Adrenal gland (tissue), 9 donors: ENCODE measurements at regions not wholly inside any gene's neighbourhood (a gene's known extent, or its start where the extent isn't known, plus 50 kb on each side); places are given as distances from the start of the nearest gene placed in this dataset.

Experiments used
- DNase-seq, 7 donors: peaks; one replicate each; pipeline ENCODE4 v3.0.0-alpha.2; 2019 to 2020
- H3K27ac ChIP-seq, 5 donors: fragments of 200-600 bp; sonication (generic) in 4 of 5; 1 replicate in 3 of 5; 2 replicates in 2 of 5; pipeline versions ENCODE4 v1.5.1 to v1.8.0; 2016 to 2020; ENCODE audit warnings: mild to moderate bottlenecking in 1 of 5
- H3K27me3 ChIP-seq: fragments of 200-600 bp; 2 replicates; pipeline ENCODE4 v1.8.0; 2021
- H3K36me3 ChIP-seq, 2 donors: fragments of 200-600 bp; replicated peaks in 1 of 2; 1 replicate in 1 of 2; 2 replicates in 1 of 2; pipeline versions ENCODE4 v1.5.1 to v1.8.0; 2018 to 2022
- H3K4me1 ChIP-seq, 2 donors: fragments of 200-600 bp; replicated peaks in 1 of 2; 1 replicate in 1 of 2; 2 replicates in 1 of 2; pipeline versions ENCODE4 v1.5.1 to v1.8.0; 2018 to 2021
- H3K4me3 ChIP-seq, 4 donors: fragments of 200-600 bp; sonication (generic) in 3 of 4; one replicate each; pipeline ENCODE4 v1.5.1; 2016 to 2018
- H3K9me3 ChIP-seq, 3 donors: fragments of 200-600 bp; sonication (generic) in 1 of 3; replicated peaks in 1 of 3; 1 replicate in 2 of 3; 2 replicates in 1 of 3; pipeline versions ENCODE4 v1.5.1 to v1.8.0; 2016 to 2021
- POLR2A ChIP-seq, 2 donors: fragments of 450-650 bp; IDR thresholded peaks; one replicate each; pipeline ENCODE4 v1.6.1; 2017; ENCODE audit warnings: antibody characterized with exemption in 2 of 2, mild to moderate bottlenecking in 2 of 2, moderate library complexity in 1 of 2
- WGBS, 4 donors: extraction: QIAGEN DNeasy Blood & Tissue Kit in 2 of 4; methylation state at CpG; one replicate each; pipeline versions ENCODE4 v1.1.5 to v1.1.7; 2013 to 2017; 5-methylcytosine and 5-hydroxymethylcytosine counted together
- intact Hi-C, 2 donors: fragments of 100-400 bp; cut with DNase I; formaldehyde crosslinking; loops; one replicate each; pipeline versions ENCODE4 v1.14.1 to v1.15.0; 2022 to 2023
- TF ChIP-seq, protein P1 (sequence below), 6 experiments: fragments of 450-650 bp in 4 of 6; fragments of 200-600 bp in 2 of 6; sonication (generic) in 1 of 6; IDR thresholded peaks; 1 replicate in 5 of 6; 2 replicates in 1 of 6; pipeline versions ENCODE4 v1.5.1 to v1.8.0; 2016 to 2021; ENCODE audit warnings: antibody characterized with exemption in 6 of 6, mild to moderate bottlenecking in 2 of 6, moderate library complexity in 1 of 6
- donor health status: healthy with polysubstance abuse.
- donor health status: Bipolar disorder and iron deficiency.
- donor health status: DM: yes; HTN: yes; CAD: no.
- donor health status: DM: no; HTN: no; CAD: no.
- donor health status: DM: no; HTN: no; CAD: no.

DNA sequence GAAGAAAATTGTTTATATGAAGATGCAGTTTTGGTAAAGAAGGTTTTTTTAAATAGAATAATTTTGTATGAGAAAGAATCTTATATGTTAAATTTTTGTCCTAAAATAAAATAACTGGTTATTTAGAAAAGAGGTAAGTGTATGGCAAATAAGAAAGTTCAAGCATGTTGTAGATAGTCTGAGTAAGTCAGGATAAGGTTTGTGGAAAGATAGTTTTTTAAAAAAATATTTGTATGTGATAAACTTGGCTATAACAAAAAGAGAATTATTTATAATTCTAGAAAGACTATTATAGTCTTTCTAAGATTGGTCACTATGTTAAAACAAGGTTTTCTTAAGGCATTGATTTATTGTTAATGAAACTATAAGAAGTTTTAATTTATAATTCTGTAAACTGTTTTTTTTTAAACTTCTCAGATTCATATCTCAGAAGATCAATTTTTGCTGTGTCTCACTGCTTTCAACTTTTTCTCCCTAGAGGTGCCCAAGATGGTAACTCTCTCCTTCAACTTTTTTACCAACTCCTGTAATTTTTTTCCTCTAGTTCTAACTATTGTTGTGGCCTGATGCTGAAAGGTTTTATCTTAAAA is 698.6 kb downstream of the CCSER2 start:
- intact Hi-C loops = no loop called here
- no peaks in the 10 kb centered on the region for H3K4me1 ChIP-seq
- TF ChIP-seq, protein P1, sequence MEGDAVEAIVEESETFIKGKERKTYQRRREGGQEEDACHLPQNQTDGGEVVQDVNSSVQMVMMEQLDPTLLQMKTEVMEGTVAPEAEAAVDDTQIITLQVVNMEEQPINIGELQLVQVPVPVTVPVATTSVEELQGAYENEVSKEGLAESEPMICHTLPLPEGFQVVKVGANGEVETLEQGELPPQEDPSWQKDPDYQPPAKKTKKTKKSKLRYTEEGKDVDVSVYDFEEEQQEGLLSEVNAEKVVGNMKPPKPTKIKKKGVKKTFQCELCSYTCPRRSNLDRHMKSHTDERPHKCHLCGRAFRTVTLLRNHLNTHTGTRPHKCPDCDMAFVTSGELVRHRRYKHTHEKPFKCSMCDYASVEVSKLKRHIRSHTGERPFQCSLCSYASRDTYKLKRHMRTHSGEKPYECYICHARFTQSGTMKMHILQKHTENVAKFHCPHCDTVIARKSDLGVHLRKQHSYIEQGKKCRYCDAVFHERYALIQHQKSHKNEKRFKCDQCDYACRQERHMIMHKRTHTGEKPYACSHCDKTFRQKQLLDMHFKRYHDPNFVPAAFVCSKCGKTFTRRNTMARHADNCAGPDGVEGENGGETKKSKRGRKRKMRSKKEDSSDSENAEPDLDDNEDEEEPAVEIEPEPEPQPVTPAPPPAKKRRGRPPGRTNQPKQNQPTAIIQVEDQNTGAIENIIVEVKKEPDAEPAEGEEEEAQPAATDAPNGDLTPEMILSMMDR (IDR thresholded peaks at IDR 0.05) = no peak
- TF ChIP-seq POLR2A (IDR thresholded peaks at IDR 0.05) = no peak
- H3K36me3 ChIP-seq = no peaks in the 10 kb centered on the region
- no peak overlapping the region for H3K4me3 ChIP-seq
- H3K27ac ChIP-seq = no peak overlapping the region
- DNase-seq = no peak
- no peaks in the 10 kb centered on the region for H3K27me3 ChIP-seq
- H3K9me3 ChIP-seq = peaks cover 0 to 7% (median 0%) of the 10 kb centered on the region in 3 donors

DNA sequence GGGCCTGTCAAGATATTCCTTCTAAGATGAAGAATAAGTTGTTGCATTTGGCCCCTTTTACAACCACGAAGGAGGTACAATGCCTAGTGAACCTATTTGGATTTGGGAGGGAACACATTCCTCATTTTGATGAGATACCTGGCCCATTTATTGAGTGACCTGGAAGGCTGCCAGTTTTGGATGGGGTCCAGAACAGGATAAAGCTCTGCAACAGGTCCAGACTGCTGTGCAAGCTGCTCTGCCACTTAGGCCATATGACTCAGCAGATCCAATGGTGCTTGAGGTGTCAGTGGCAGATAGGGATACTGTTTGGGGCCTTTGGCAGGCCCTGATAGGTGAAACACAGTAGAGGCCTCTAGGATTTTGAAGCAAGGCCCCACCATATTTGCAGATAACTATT is 704.6 kb downstream of the CCSER2 start:
- Histone ChIP-seq H3K9me3 (no peaks in the 10 kb centered on the region), H3K27me3 (no peaks in the 10 kb centered on the region)
- intact Hi-C loops = no loop called here

DNA sequence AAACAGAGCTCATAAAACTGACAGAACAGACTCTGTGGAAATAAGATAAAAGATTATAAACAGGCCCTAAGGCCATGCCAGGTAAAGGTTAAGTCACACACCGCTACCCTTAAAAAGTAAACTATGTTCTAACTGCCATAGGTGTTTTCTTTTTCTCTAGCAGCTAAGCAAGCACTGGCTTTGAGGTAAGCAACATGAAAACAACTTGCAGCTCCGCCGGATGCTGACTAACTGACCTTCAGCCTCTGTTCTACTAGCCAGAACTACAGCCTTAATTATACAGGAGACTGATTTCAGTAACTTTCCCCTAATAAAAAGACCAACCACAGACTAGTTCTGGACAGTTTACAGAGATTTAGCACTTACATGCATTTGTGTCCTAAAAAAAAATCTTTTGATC is 708.3 kb downstream of the CCSER2 start:
- Histone ChIP-seq H3K9me3 (no peaks in the 10 kb centered on the region), H3K4me1 (no peaks in the 10 kb centered on the region), H3K36me3 (no peaks in the 10 kb centered on the region), H3K27ac (no peak overlapping the region), H3K27me3 (no peaks in the 10 kb centered on the region), H3K4me3 (no peak overlapping the region)
- intact Hi-C loops = no loop called here
- no peak for DNase-seq
- TF ChIP-seq, protein P1 (IDR thresholded peaks at IDR 0.05) = no peak
- no peak for TF ChIP-seq POLR2A (IDR thresholded peaks at IDR 0.05)
- 44 to 68% (median 55%) methylated on average over 3 of the region's 3 CpGs for WGBS, 4 donors

More for the DNA sequence above, 704.6 kb downstream of the CCSER2 start:
- Histone ChIP-seq H3K36me3 (no peaks in the 10 kb centered on the region), H3K4me1 (no peaks in the 10 kb centered on the region), H3K4me3 (no peak overlapping the region), H3K27ac (no peak overlapping the region)
- TF ChIP-seq POLR2A (IDR thresholded peaks at IDR 0.05) = no peak
- TF ChIP-seq, protein P1 (IDR thresholded peaks at IDR 0.05) = no peak
- no peak for DNase-seq
- WGBS, 4 donors = 57 to 77% (median 66%) methylated on average over 1 of the region's 1 CpG

DNA sequence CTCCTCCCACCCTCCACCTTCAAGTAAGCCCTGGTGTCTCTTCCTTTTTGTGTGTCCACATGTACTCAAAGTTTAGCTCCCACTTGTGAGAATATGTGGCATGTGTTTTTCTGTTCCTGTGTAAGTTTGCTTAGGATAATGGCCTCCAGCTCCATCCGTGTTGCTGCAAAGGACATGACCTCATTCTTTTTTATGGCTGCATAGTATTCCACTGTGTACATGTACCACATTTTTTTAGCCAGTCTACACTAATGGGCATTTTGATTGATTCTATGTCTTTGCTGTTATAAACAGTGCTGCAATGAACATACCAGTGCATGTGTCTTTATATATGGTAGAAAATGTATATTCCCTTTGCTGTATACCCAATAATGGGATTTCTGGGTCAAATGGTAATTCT is 710.9 kb downstream of the CCSER2 start:
- H3K36me3 ChIP-seq = no peaks in the 10 kb centered on the region
- no peaks in the 10 kb centered on the region for H3K9me3 ChIP-seq
- WGBS, 4 donors = 73 to 80% (median 78%) methylated on average over 1 of the region's 1 CpG
- intact Hi-C loops = no loop called here
- H3K27ac ChIP-seq = no peak overlapping the region
- no peaks in the 10 kb centered on the region for H3K4me1 ChIP-seq
- TF ChIP-seq POLR2A (IDR thresholded peaks at IDR 0.05) = no peak
- H3K27me3 ChIP-seq = no peaks in the 10 kb centered on the region
- no peak overlapping the region for H3K4me3 ChIP-seq
- DNase-seq = no peak

DNA sequence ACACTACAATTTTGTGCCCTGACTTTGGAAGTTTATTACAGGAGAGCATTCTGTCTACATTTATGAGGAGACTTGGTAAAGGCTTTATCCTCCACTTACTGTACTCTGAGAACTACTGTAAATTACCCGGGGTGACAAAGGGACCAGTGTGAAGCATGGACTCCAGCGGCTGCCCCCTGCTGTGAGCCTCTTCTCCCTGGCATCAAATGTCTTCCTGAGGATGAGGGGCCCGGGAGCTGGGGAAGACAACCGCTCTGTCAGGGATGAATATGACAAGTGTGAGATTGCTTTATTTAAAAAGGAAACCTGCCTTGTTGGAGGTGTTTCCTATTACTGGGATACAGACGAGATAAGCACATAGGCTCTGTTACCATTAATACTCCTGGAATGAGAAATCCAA is 714.8 kb downstream of the CCSER2 start:
- no peak for DNase-seq
- H3K27ac ChIP-seq = no peak overlapping the region
- no peaks in the 10 kb centered on the region for H3K27me3 ChIP-seq
- no peaks in the 10 kb centered on the region for H3K4me1 ChIP-seq
- H3K9me3 ChIP-seq = no peaks in the 10 kb centered on the region
- H3K4me3 ChIP-seq = no peak overlapping the region
- no peaks in the 10 kb centered on the region for H3K36me3 ChIP-seq
- intact Hi-C loops = no loop called here
- 68 to 81% (median 74%) methylated on average over 4 to 5 of the region's 5 CpGs for WGBS, 4 donors
- TF ChIP-seq POLR2A (IDR thresholded peaks at IDR 0.05) = no peak
- TF ChIP-seq, protein P1 (IDR thresholded peaks at IDR 0.05) = no peak
